GM21360 (cell line): ENCODE measurements at regions not wholly inside any gene's neighbourhood (a gene's known extent, or its start where the extent isn't known, plus 50 kb on each side); places are given as distances from the start of the nearest gene placed in this dataset.
"Not testable (repeated sequence)": the region's sequence is repeated elsewhere in the genome, so short reads cannot be mapped to it uniquely, and the experiment has no call there.

ENCODE experiments used
- ATAC-seq: cut with Tn5 transposase; IDR thresholded peaks from one replicate; pipeline ENCODE4 v1.9.1; 2021; ENCODE audit warnings: mild to moderate bottlenecking, moderate library complexity; ENCODE audit not compliant: unreplicated experiment

- ATAC-seq: no peak
These were observed 221.8 kb downstream of the RPIA start for GRCh38 chr2:88913280-88913679.

GRCh38 chr2:88919087-88919738, 227.7 kb downstream of the RPIA start:
- ATAC-seq: no peak

- not testable (repeated sequence) for ATAC-seq
These were observed 228.9 kb downstream of the RPIA start for GRCh38 chr2:88920399-88920798.

- no peak for ATAC-seq
These were observed 233.1 kb downstream of the RPIA start for GRCh38 chr2:88924533-88924932.

- ATAC-seq: no peak
These were observed 234.4 kb downstream of the RPIA start for GRCh38 chr2:88925770-88926462.

- no peak for ATAC-seq
These were observed 235.7 kb downstream of the RPIA start for GRCh38 chr2:88927128-88927527.

- no peak for ATAC-seq
These were observed 239.2 kb downstream of the RPIA start for GRCh38 chr2:88930659-88931058.

GRCh38 chr2:88932686-88933085, 241.2 kb downstream of the RPIA start:
- no peak for ATAC-seq

GRCh38 chr2:88933091-88933490, 241.6 kb downstream of the RPIA start:
- no peak for ATAC-seq

GRCh38 chr2:88933980-88934379, 242.5 kb downstream of the RPIA start:
- no peak for ATAC-seq

- not testable (repeated sequence) for ATAC-seq
These were observed 249.7 kb downstream of the RPIA start for GRCh38 chr2:88941178-88941577.

GRCh38 chr2:88942798-88943197, 251.3 kb downstream of the RPIA start:
- ATAC-seq: no peak

GRCh38 chr2:88949336-88949735, 257.9 kb downstream of the RPIA start:
- ATAC-seq: no peak

GRCh38 chr2:88950010-88950409, 258.5 kb downstream of the RPIA start:
- no peak for ATAC-seq

GRCh38 chr2:88955607-88956006, 264.1 kb downstream of the RPIA start:
- no peak for ATAC-seq

GRCh38 chr2:88959480-88960204, 268.2 kb downstream of the RPIA start:
- no peak for ATAC-seq

GRCh38 chr2:88961323-88961722, 269.9 kb downstream of the RPIA start:
- ATAC-seq: not testable (repeated sequence)

GRCh38 chr2:88967844-88968243, 276.4 kb downstream of the RPIA start:
- ATAC-seq: no peak

GRCh38 chr2:88978011-88978410, 286.5 kb downstream of the RPIA start:
- not testable (repeated sequence) for ATAC-seq

- not testable (repeated sequence) for ATAC-seq
These were observed 287.0 kb downstream of the RPIA start for GRCh38 chr2:88978446-88978845.

GRCh38 chr2:88984079-88984478, 292.6 kb downstream of the RPIA start:
- not testable (repeated sequence) for ATAC-seq
